Peyer's patch (tissue), 4 donors: ENCODE measurements at regions not wholly inside any gene's neighbourhood (a gene's known extent, or its start where the extent isn't known, plus 50 kb on each side); places are given as distances from the start of the nearest gene placed in this dataset.

Experiments
- DNase-seq, 3 donors: peaks; one replicate each; pipeline ENCODE4 v3.0.0-alpha.2; 2017 to 2019
- H3K27ac ChIP-seq, 4 donors: fragments of 200-600 bp; sonication (generic); one replicate each; pipeline ENCODE4 v1.5.1; 2016 to 2019
- H3K27me3 ChIP-seq, 2 donors: fragments of 200-600 bp; sonication (generic); one replicate each; pipeline ENCODE4 v1.5.1; 2019
- H3K36me3 ChIP-seq, 3 donors: fragments of 200-600 bp; sonication (generic); one replicate each; pipeline ENCODE4 v1.5.1; 2016 to 2019
- H3K4me1 ChIP-seq, 4 donors: fragments of 200-600 bp; sonication (generic); one replicate each; pipeline ENCODE4 v1.5.1; 2016 to 2019
- H3K4me3 ChIP-seq, 4 donors: fragments of 200-600 bp; sonication (generic); 1 replicate in 3 of 4; 2 replicates in 1 of 4; pipeline ENCODE4 v1.5.1; 2016 to 2019; ENCODE audit warnings: mild to moderate bottlenecking in 1 of 4
- H3K9me3 ChIP-seq, 4 donors: fragments of 200-600 bp; sonication (generic); one replicate each; pipeline ENCODE4 v1.5.1; 2016 to 2019; ENCODE audit warnings: mild to moderate bottlenecking in 1 of 4
- POLR2A ChIP-seq, 2 donors: fragments of 450-650 bp; IDR thresholded peaks; one replicate each; pipeline ENCODE4 v1.5.1; 2017; ENCODE audit warnings: antibody characterized with exemption in 2 of 2, mild to moderate bottlenecking in 2 of 2, moderate library complexity in 2 of 2
- TF ChIP-seq, protein P1 (sequence below), 6 experiments: fragments of 450-650 bp in 4 of 6; fragments of 200-600 bp in 2 of 6; sonication (generic) in 1 of 6; IDR thresholded peaks; one replicate each; pipeline ENCODE4 v1.5.1; 2017 to 2019; ENCODE audit warnings: antibody characterized with exemption in 6 of 6, mild to moderate bottlenecking in 3 of 6, moderate library complexity in 1 of 6

DNA sequence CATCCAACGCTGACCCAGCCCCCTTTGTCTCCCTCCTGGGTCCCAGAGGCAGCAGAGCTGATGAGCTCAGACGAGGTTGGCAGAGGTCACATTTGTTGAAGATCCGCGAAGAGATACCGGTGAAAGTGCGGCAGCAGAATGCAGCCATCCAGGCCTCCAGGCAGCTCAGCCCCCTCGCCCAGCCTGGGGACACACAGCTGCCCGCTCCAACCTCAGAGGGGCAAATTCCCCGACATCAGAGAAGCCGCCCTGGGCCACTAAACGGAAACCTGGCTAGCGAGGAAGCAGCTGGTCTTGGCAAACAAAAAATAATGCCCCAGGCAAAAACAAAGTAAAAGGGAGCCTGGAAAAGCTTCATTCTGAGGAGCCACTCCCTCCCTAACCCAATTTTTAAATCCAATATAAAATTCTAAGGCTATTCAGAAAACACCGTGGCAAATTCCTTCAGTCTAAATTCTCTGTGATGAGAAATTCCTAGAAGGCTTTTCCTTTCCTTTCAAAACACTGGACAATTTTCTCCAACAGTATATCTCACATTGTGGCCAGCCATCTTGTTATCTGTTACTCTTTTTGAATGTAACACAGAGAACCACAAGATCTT lies 262.4 kb downstream of the SS18 start:
- no peaks in the 10 kb centered on the region for H3K27me3 ChIP-seq
- H3K36me3 ChIP-seq, result no peaks in the 10 kb centered on the region
- TF ChIP-seq POLR2A (IDR thresholded peaks at IDR 0.05), result no peak
- TF ChIP-seq, protein P1, sequence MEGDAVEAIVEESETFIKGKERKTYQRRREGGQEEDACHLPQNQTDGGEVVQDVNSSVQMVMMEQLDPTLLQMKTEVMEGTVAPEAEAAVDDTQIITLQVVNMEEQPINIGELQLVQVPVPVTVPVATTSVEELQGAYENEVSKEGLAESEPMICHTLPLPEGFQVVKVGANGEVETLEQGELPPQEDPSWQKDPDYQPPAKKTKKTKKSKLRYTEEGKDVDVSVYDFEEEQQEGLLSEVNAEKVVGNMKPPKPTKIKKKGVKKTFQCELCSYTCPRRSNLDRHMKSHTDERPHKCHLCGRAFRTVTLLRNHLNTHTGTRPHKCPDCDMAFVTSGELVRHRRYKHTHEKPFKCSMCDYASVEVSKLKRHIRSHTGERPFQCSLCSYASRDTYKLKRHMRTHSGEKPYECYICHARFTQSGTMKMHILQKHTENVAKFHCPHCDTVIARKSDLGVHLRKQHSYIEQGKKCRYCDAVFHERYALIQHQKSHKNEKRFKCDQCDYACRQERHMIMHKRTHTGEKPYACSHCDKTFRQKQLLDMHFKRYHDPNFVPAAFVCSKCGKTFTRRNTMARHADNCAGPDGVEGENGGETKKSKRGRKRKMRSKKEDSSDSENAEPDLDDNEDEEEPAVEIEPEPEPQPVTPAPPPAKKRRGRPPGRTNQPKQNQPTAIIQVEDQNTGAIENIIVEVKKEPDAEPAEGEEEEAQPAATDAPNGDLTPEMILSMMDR (IDR thresholded peaks at IDR 0.05), result no peak
- no peak overlapping the region for H3K27ac ChIP-seq
- H3K9me3 ChIP-seq, result no peaks in the 10 kb centered on the region
- no peak for DNase-seq
- H3K4me1 ChIP-seq, result no peaks in the 10 kb centered on the region
- H3K4me3 ChIP-seq, result no peak overlapping the region

DNA sequence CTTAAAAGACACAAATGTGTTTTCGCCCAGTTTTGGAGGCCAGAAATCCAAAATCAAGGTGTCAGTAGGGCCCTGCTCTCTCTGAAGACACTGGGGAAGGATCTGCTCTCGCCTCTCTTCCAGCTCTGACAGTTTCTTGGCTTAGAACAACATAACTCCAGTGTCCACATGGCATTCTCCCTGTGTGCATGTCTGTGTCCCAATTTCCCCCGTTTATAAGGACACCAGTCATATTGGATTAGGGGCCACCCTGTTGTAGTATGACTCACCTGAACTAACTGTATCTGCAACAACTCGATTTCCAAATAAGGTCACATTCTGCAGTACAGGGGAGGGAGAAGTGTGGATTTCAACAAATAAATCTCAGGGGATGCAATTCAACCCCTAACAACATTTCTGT lies 263.2 kb downstream of the SS18 start:
- H3K27me3 ChIP-seq, result no peaks in the 10 kb centered on the region
- no peaks in the 10 kb centered on the region for H3K9me3 ChIP-seq
- no peaks in the 10 kb centered on the region for H3K36me3 ChIP-seq

DNA sequence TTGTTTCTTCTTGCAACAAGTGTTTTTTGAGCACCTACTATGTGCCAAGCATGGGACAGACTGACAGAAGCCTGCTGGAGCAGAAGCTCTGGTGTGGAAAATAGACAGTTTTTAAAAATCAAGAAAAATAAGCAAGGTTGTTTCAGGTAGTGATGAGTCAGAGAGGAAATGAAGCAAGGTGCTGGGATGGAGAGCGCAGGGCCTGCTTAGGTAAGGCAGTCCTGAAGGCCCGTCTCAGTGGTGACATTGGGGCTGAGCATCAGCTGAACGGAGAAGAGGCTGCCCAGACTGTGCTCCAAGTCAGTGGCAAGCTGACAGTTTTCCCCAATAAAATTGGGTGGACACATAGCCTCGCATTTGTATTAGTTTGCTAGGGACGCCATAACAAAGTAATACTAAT lies 263.6 kb downstream of the SS18 start:
- no peak for TF ChIP-seq POLR2A (IDR thresholded peaks at IDR 0.05)
- TF ChIP-seq, protein P1 (IDR thresholded peaks at IDR 0.05), result no peak
- no peaks in the 10 kb centered on the region for H3K4me1 ChIP-seq
- DNase-seq, result no peak

More for the DNA sequence above, 263.2 kb downstream of the SS18 start:
- TF ChIP-seq, protein P1 (IDR thresholded peaks at IDR 0.05), result no peak
- no peak for TF ChIP-seq POLR2A (IDR thresholded peaks at IDR 0.05)
- Histone ChIP-seq H3K27ac (no peak overlapping the region), H3K4me1 (no peaks in the 10 kb centered on the region), H3K4me3 (no peak overlapping the region)
- no peak for DNase-seq

DNA sequence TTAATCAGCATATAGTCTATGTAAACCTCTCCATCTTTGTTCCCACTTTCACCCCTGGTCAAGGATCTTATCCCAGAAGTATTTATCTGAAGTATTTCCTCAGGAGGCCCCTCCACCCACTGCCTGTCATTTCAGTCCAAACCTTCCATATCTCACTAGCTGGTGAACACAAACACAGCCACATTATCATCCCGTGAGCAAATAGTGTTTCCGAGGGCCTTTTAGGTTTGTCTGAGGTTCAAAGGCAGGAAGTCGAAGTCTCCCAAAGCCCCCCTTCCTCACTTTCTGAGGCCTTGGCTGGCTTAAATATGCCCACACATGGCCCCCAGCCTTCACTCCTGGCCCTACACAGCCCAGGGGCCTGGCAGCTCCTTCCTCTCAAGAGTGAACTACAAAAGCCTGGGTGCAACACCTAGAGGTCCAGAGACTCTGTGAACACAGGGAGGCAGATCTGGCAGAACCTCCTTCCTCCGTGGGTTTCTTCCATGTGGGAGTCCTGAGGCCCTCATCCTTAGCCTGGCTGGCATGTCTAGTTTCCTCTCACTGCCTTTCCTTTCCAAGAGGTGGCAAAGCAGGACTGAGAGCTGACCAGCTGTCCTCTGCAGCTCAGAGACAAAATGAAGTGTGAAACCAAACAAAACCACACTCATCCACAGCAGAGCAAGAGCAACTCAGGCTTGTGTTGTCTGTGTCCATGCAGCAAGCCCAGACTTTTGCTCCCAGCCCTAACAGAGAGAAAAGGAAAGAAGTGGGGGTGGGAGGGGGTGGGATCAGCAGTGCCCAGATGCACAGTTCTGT lies 264.2 kb downstream of the SS18 start:
- no peak for DNase-seq
- no peak overlapping the region for H3K4me3 ChIP-seq

More for the DNA sequence above, 263.6 kb downstream of the SS18 start:
- no peaks in the 10 kb centered on the region for H3K36me3 ChIP-seq
- H3K9me3 ChIP-seq, result no peaks in the 10 kb centered on the region
- no peak overlapping the region for H3K4me3 ChIP-seq
- no peaks in the 10 kb centered on the region for H3K27me3 ChIP-seq
- H3K27ac ChIP-seq, result no peak overlapping the region

DNA sequence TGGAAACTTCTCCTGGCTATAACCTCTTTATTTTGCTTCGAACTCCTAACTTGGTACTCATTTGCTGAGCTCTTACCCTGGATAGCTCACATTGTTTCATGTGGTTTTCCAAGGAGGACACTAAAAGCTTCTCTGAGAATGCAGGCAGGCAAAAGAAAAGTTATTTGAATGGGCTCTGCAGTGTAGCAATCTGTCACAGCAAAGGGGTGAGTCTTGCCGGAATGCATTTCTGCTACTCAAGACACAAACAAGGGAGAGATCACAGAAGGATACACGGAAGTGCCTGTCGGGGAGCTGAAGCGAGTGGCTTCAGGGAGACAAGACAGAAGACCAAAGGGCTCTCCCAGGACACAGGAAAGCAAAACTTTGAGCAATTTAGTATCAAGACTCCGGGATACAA lies 265.4 kb downstream of the SS18 start:
- no peak overlapping the region for H3K4me3 ChIP-seq
- no peaks in the 10 kb centered on the region for H3K9me3 ChIP-seq
- H3K27ac ChIP-seq, result no peak overlapping the region
- H3K36me3 ChIP-seq, result no peaks in the 10 kb centered on the region
- no peaks in the 10 kb centered on the region for H3K27me3 ChIP-seq
- no peak for TF ChIP-seq POLR2A (IDR thresholded peaks at IDR 0.05)
- TF ChIP-seq, protein P1 (IDR thresholded peaks at IDR 0.05), result no peak
- no peak for DNase-seq
- no peaks in the 10 kb centered on the region for H3K4me1 ChIP-seq

More for the DNA sequence above, 264.2 kb downstream of the SS18 start:
- no peaks in the 10 kb centered on the region for H3K36me3 ChIP-seq
- H3K4me1 ChIP-seq, result no peaks in the 10 kb centered on the region
- H3K27me3 ChIP-seq, result no peaks in the 10 kb centered on the region
- no peak overlapping the region for H3K27ac ChIP-seq
- no peak for TF ChIP-seq POLR2A (IDR thresholded peaks at IDR 0.05)
- TF ChIP-seq, protein P1 (IDR thresholded peaks at IDR 0.05), result no peak
- H3K9me3 ChIP-seq, result no peaks in the 10 kb centered on the region
